ENCODE measurements at regions not wholly inside any gene's neighbourhood (a gene's known extent, or its start where the extent isn't known, plus 50 kb on each side); places are given as distances from the start of the nearest gene placed in this dataset.

- TF ChIP-seq CTCF (IDR thresholded peaks at IDR 0.05; ENCODE audit: insufficient read depth, missing control alignments), result no peak
- DNase-seq (ENCODE audit: insufficient read length, low spot score) (no peak), FAIRE-seq (no peak)
These were observed 51.9 kb upstream of the TMC3 start for GRCh38 chr15:81425905-81426304.

Measured in D721Med (cell line).